ENCODE measurements at regions not wholly inside any gene's neighbourhood (a gene's known extent, or its start where the extent isn't known, plus 50 kb on each side); places are given as distances from the start of the nearest gene placed in this dataset.

DNA sequence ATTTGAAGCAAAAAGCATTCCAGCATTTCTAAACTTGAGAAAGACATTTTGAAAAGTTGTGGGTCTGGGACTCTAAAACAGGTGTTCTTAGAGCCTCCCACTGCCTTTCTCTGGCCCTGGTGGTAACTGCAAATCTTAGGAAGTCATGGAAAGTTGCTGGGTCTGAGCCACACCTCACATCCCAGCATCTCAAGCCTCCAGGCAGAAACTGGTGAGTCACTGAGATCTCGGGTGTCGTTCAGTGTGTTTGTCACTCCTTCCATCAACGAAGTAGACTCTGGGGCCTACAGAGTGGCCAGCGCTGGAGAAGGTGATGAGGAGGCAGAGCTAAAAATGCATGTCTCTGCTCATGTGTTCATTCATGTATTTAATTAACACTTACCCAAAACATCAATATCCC, 59.6 kb upstream of the C5orf58 start:
- ChIA-PET POLR2A (no interaction called here), CTCF (interaction anchor here (5.9 kb wide), 1 partner anchor 11 kb away, joined by 36 read pairs; no protein-coding TSS in a partner anchor)
- no peaks in the 10 kb centered on the region for H3K9me3 ChIP-seq (ENCODE audit: control insufficient read depth, insufficient read depth, low read length)
- H3K27me3 ChIP-seq (ENCODE audit: control insufficient read depth, insufficient read depth, low read length): peaks cover 4% of the 10 kb centered on the region
- TF ChIP-seq, protein P1, sequence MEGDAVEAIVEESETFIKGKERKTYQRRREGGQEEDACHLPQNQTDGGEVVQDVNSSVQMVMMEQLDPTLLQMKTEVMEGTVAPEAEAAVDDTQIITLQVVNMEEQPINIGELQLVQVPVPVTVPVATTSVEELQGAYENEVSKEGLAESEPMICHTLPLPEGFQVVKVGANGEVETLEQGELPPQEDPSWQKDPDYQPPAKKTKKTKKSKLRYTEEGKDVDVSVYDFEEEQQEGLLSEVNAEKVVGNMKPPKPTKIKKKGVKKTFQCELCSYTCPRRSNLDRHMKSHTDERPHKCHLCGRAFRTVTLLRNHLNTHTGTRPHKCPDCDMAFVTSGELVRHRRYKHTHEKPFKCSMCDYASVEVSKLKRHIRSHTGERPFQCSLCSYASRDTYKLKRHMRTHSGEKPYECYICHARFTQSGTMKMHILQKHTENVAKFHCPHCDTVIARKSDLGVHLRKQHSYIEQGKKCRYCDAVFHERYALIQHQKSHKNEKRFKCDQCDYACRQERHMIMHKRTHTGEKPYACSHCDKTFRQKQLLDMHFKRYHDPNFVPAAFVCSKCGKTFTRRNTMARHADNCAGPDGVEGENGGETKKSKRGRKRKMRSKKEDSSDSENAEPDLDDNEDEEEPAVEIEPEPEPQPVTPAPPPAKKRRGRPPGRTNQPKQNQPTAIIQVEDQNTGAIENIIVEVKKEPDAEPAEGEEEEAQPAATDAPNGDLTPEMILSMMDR (IDR thresholded peaks at IDR 0.05; ENCODE audit: low read depth, low read length): no peak
- no peak overlapping the region for H3K27ac ChIP-seq (ENCODE audit: low read depth, low read length)
- H3K4me3 ChIP-seq (ENCODE audit: low read depth, low read length): no peak overlapping the region
- no peak for DNase-seq (ENCODE audit: low read depth, low spot score)

DNA sequence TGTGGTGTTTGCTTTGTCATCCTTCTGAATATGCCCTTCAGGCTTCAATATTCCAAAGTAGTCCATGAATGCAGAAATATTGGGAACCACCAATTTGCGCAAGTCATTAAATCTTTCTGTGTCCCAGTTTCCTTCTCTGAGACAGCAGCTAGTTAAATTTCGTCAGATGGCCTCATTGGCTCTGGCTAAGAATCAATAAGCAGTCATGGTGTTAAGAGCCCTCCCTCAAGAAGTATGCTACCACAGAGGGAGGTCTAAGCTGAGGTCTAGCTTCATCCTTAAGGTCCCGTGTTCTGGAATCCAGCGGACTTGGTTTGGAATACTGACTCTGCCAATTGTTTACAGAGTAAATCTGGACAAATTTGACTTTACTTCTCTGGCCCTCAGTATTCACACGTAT, 59.1 kb upstream of the C5orf58 start:
- Histone ChIP-seq H3K9me3 (ENCODE audit: control insufficient read depth, insufficient read depth, low read length) (no peaks in the 10 kb centered on the region), H3K27ac (ENCODE audit: low read depth, low read length) (no peak overlapping the region), H3K4me3 (ENCODE audit: low read depth, low read length) (no peak overlapping the region), H3K27me3 (ENCODE audit: control insufficient read depth, insufficient read depth, low read length) (peaks cover 4% of the 10 kb centered on the region)
- no peak for DNase-seq (ENCODE audit: low read depth, low spot score)
- POLR2A ChIA-PET: no interaction called here
- CTCF ChIA-PET: interaction anchor here (1.3 to 5.9 kb wide), 2 partner anchors 10 to 73 kb away, joined by 3 to 36 read pairs; no protein-coding TSS in a partner anchor
- TF ChIP-seq, protein P1 (IDR thresholded peaks at IDR 0.05; ENCODE audit: low read depth, low read length): no peak

DNA sequence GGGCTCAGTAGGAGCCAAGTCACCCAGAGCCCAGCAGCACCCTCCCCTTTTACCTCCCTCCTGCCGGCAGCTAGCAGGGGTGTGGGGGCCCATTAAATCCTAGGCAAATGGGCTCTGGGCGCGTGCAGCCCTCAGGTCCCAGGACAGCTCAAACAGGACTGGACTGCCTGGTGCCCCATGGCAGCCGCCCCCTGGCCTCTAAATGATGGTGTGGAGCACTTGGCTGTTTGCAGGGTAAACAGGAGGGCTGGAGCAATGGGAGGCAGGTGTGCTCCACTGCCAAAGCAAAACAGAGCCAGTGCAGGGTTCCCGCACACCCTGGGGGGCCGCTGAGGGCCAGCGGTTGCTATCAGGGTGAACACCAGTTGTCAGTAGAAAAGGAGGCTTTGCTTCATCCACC, 55.9 kb upstream of the C5orf58 start:
- DNase-seq (ENCODE audit: low read depth, low spot score): no peak
- Histone ChIP-seq H3K9me3 (ENCODE audit: control insufficient read depth, insufficient read depth, low read length) (no peaks in the 10 kb centered on the region), H3K27ac (ENCODE audit: low read depth, low read length) (no peak overlapping the region), H3K27me3 (ENCODE audit: control insufficient read depth, insufficient read depth, low read length) (peaks cover 2% of the 10 kb centered on the region), H3K4me3 (ENCODE audit: low read depth, low read length) (no peak overlapping the region)
- ChIA-PET POLR2A (no interaction called here), CTCF (interaction anchor here (1.2 kb wide), 1 partner anchor 76 kb away, joined by 4 read pairs; no protein-coding TSS in a partner anchor)
- TF ChIP-seq, protein P1 (IDR thresholded peaks at IDR 0.05; ENCODE audit: low read depth, low read length): no peak

DNA sequence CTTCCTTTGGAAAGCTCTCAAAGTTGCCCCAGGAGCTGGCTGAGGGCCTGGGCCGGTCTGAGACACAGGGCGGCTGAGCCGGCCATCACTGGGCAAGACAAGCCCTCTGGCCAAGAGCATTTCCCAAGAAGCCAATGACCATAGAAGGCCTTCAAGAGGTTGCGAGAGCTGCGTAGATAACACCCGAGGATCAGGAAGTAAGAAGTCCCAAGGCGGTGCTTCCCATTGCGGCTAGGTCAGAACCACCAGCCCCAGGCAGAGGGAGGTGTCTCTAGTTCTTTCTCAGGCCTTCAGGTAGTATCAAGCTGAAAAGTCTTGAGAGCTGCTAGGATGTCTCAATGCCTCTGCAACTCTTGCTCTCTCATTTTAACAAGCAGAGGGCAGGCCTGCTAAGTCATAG, 54.0 kb upstream of the C5orf58 start:
- Histone ChIP-seq H3K9me3 (ENCODE audit: control insufficient read depth, insufficient read depth, low read length) (no peaks in the 10 kb centered on the region), H3K27ac (ENCODE audit: low read depth, low read length) (no peak overlapping the region), H3K4me3 (ENCODE audit: low read depth, low read length) (no peak overlapping the region), H3K27me3 (ENCODE audit: control insufficient read depth, insufficient read depth, low read length) (peaks cover 2% of the 10 kb centered on the region)
- CTCF ChIA-PET: interaction anchor here (1.9 kb wide), 1 partner anchor 78 kb away, joined by 9 read pairs; no protein-coding TSS in a partner anchor
- no peak for DNase-seq (ENCODE audit: low read depth, low spot score)
- POLR2A ChIA-PET: no interaction called here
- TF ChIP-seq, protein P1 (IDR thresholded peaks at IDR 0.05; ENCODE audit: low read depth, low read length): no peak

DNA sequence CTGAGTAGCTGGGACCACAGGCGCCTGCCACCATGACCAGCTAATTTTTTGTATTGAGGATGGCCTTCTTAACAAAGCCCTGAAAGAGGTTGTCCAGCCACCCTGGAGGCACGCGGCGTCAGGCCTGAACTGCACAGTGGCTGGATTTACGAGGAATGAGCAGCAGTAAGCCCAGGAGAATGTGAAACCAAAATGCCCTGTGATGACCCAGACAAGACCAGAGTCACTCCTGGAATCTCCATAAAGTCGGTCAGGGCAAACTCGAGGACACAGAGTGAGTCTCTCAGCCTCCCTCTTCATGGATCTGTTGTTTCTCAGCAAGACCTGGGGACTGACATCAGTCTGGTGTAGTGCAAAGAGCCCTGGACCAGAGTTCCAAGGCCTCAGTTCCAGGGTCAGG, 53.2 kb upstream of the C5orf58 start:
- Histone ChIP-seq H3K4me3 (ENCODE audit: low read depth, low read length) (no peak overlapping the region), H3K27me3 (ENCODE audit: control insufficient read depth, insufficient read depth, low read length) (no peaks in the 10 kb centered on the region), H3K27ac (ENCODE audit: low read depth, low read length) (no peak overlapping the region), H3K9me3 (ENCODE audit: control insufficient read depth, insufficient read depth, low read length) (no peaks in the 10 kb centered on the region)
- DNase-seq (ENCODE audit: low read depth, low spot score): no peak
- ChIA-PET POLR2A (no interaction called here), CTCF (interaction anchor here (0.6 to 1.9 kb wide), 2 partner anchors 72 to 79 kb away, joined by 8 to 9 read pairs; no protein-coding TSS in a partner anchor)
- TF ChIP-seq, protein P1 (IDR thresholded peaks at IDR 0.05; ENCODE audit: low read depth, low read length): no peak

All from AG04450 (cell line).